Transverse colon (tissue), 4 donors: ENCODE measurements at regions not wholly inside any gene's neighbourhood (a gene's known extent, or its start where the extent isn't known, plus 50 kb on each side); places are given as distances from the start of the nearest gene placed in this dataset.

ENCODE experiments used
- DNase-seq: peaks from one replicate; pipeline ENCODE4 v3.0.0-alpha.2; 2019
- H3K27ac ChIP-seq, 4 donors: fragments of 200-600 bp; sonication (generic); 2 replicates each; pipeline ENCODE4 v1.5.1; 2016 to 2018; ENCODE audit warnings: inconsistent platforms in 4 of 4
- H3K27me3 ChIP-seq: fragments of 200-600 bp; sonication (generic); 2 replicates; pipeline ENCODE4 v1.5.1; 2017; ENCODE audit warnings: inconsistent platforms
- H3K36me3 ChIP-seq, 4 donors: fragments of 200-600 bp; sonication (generic); 2 replicates each; pipeline ENCODE4 v1.5.1; 2017 to 2019; ENCODE audit warnings: inconsistent platforms in 4 of 4
- H3K4me1 ChIP-seq, 4 donors: fragments of 200-600 bp; sonication (generic); 2 replicates each; pipeline ENCODE4 v1.5.1; 2017 to 2020; ENCODE audit warnings: inconsistent platforms in 4 of 4
- H3K4me3 ChIP-seq, 4 donors: fragments of 200-600 bp; sonication (generic); 1 replicate in 1 of 4; 2 replicates in 3 of 4; pipeline versions ENCODE4 v1.5.1 to v1.6.1; 2017 to 2019; ENCODE audit warnings: inconsistent platforms in 4 of 4
- H3K9me3 ChIP-seq, 2 donors: fragments of 200-600 bp; sonication (generic); 2 replicates each; pipeline ENCODE4 v1.5.1; 2017 to 2019; ENCODE audit warnings: inconsistent platforms in 2 of 2
- EP300 ChIP-seq: sonication (generic); formaldehyde crosslinking; IDR thresholded peaks from one replicate; pipeline ENCODE4 v1.6.1; 2017; ENCODE audit warnings: antibody characterized with exemption, low read depth
- POLR2A ChIP-seq: fragments of 450-650 bp; IDR thresholded peaks from one replicate; pipeline ENCODE4 v1.6.1; 2016; ENCODE audit warnings: antibody characterized with exemption, mild to moderate bottlenecking, moderate library complexity
- POLR2AphosphoS5 ChIP-seq, 3 donors: sonication (generic); formaldehyde crosslinking; IDR thresholded peaks; one replicate each; pipeline ENCODE4 v1.6.1; 2016; ENCODE audit warnings: antibody characterized with exemption in 3 of 3
- WGBS, 2 donors: methylation state at CpG; one replicate each; pipeline ENCODE4 v1.1.5; 2018; ENCODE audit warnings: low coverage in 1 of 2; 5-methylcytosine and 5-hydroxymethylcytosine counted together
- in situ Hi-C, 4 donors: fragments of 200-750 bp; cut with MboI; loops; one replicate each; pipeline versions ENCODE4 v1.15.0 to v1.15.1; 2017; ENCODE audit warnings: low sequenced_read_pairs in 3 of 4, low pct_ligation_motif_present in 1 of 4, low pct_unique_long_range_greater_than_20kb in 1 of 4
- intact Hi-C: fragments of 100-400 bp; cut with DNase I; formaldehyde crosslinking; loops from one replicate; pipeline ENCODE4 v1.15.1; 2023; ENCODE audit warnings: low total_unique reads
- TF ChIP-seq, protein P1 (sequence below), 5 experiments: fragments of 200-600 bp in 3 of 5; fragments of 450-650 bp in 2 of 5; sonication (generic) in 3 of 5; IDR thresholded peaks; 1 replicate in 2 of 5; 2 replicates in 3 of 5; pipeline ENCODE4 v1.5.1; 2016 to 2017; ENCODE audit warnings: antibody characterized with exemption in 5 of 5, inconsistent platforms in 3 of 5, mild to moderate bottlenecking in 2 of 5, moderate library complexity in 1 of 5

DNA sequence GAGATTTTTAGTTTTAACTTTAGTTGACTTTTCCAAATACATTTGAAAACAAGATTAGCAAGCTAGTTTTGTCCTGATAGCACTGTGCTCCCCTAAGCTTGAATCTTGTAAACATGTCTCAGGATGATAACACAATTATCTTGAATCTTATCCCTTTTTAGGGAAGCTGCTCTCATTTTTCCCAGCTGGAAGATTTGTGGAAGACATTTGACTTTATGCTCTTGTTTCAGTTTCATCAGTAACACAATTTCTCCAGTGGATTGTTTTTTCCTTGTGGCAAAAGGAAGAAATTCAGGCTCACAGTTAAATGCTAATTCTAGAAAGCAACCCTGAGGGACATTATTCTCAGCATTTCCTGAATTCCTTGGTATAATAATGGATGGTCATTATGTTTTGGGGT, 88.8 kb downstream of the CDC7 start:
- in situ Hi-C loops (no loop called here), intact Hi-C loops (no loop called here)
- DNase-seq, result no peak
- Histone ChIP-seq H3K4me3 (no peak overlapping the region), H3K4me1 (peaks cover 0 to 8% (median 2%) of the 10 kb centered on the region in 4 donors), H3K27ac (no peak overlapping the region), H3K9me3 (no peaks in the 10 kb centered on the region), H3K27me3 (no peaks in the 10 kb centered on the region), H3K36me3 (no peaks in the 10 kb centered on the region)
- TF ChIP-seq, protein P1, sequence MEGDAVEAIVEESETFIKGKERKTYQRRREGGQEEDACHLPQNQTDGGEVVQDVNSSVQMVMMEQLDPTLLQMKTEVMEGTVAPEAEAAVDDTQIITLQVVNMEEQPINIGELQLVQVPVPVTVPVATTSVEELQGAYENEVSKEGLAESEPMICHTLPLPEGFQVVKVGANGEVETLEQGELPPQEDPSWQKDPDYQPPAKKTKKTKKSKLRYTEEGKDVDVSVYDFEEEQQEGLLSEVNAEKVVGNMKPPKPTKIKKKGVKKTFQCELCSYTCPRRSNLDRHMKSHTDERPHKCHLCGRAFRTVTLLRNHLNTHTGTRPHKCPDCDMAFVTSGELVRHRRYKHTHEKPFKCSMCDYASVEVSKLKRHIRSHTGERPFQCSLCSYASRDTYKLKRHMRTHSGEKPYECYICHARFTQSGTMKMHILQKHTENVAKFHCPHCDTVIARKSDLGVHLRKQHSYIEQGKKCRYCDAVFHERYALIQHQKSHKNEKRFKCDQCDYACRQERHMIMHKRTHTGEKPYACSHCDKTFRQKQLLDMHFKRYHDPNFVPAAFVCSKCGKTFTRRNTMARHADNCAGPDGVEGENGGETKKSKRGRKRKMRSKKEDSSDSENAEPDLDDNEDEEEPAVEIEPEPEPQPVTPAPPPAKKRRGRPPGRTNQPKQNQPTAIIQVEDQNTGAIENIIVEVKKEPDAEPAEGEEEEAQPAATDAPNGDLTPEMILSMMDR (IDR thresholded peaks at IDR 0.05), result peak in 1 of 5 experiments; percentile 10
- TF ChIP-seq EP300, result no peak

DNA sequence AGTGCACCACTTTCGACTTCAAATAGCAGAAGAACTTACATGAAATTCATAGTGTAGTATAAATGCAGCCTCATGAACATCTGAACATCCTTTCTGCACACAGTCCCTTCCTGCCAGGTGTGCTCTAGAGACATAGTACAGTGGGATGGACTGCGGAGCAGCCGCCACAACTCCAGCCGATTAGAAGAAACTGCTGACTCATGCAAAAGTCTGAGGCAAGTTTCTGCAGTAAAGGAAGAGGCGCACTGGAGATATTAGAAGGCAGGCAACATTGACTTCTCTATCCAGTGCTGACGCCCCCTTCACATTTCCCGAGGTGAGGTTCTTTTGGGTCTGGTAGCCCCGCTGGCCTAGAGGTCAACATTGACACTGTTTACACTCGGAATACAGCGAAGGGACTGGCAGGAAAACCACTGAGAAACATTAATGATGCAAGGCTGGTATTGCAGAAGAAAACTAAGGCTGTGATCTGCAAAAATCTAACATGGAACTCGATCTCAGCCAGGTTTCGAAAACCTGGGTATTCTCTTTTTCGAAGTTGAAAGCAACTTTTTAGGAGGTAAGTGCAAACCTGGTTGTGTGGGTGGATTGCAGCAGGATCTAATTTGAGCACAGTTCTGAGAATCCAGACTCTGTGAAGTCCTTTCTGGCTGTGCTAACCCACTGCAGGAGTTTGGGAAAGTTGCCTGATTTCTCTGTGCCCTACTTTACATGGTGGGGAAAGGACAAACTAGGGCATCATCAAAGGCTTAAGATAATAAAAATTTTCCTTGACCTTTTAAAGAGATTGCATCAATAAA, 90.7 kb downstream of the CDC7 start:
- WGBS, 2 donors, result 70 to 74% methylated on average over 10 to 13 of the region's 13 CpGs
- DNase-seq, result no peak
- Histone ChIP-seq H3K27ac (no peak overlapping the region), H3K4me3 (no peak overlapping the region), H3K27me3 (no peaks in the 10 kb centered on the region), H3K4me1 (peaks cover 0 to 8% (median 0%) of the 10 kb centered on the region in 4 donors), H3K9me3 (no peaks in the 10 kb centered on the region), H3K36me3 (no peaks in the 10 kb centered on the region)
- intact Hi-C loops (no loop called here), in situ Hi-C loops (no loop called here)
- TF ChIP-seq, protein P1 (IDR thresholded peaks at IDR 0.05), result no peak
- TF ChIP-seq EP300, result no peak
- TF ChIP-seq POLR2A, result no peak
- no peak for TF ChIP-seq POLR2AphosphoS5 (IDR thresholded peaks at IDR 0.05)

DNA sequence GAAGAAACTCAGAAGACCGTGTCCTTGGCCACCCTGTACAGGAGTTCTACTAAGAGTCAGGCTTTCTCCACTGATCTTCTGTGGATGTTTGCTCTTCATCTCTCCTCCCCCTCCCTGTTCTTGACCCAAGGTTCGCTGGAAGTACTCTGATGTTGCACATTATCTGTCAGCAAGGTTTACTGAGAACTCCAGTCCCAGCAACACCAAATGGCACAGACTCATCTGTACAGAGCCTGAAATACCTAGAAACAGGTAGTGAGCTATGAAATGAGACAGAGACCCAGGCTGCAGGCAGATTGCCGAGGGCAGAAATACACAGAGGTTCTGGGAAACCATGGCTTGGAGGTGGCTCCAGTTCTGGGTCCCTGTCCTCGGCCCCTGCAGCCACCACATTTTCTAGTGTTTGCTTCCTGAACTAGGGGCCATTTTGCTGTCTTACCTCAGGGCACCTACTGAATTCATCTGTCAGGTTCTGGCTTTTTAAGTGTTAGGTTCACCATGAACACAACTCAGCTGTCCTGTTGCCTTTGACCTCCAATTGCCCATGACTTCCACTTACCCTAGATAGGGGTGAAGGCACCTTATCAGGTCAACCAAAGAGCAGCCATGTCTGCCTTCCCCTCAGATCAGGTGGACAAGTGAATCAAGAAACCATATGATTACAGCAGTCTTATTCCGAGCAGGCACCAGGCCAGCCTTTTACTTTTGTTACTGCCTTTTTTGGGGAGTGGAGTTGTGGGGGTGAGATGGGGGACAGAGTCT, 92.2 kb downstream of the CDC7 start:
- Histone ChIP-seq H3K4me1 (peaks cover 0 to 8% (median 0%) of the 10 kb centered on the region in 4 donors), H3K27me3 (no peaks in the 10 kb centered on the region), H3K27ac (no peak overlapping the region), H3K4me3 (no peak overlapping the region), H3K36me3 (no peaks in the 10 kb centered on the region), H3K9me3 (no peaks in the 10 kb centered on the region)
- in situ Hi-C loops, result no loop called here
- DNase-seq, result no peak
- intact Hi-C loops, result no loop called here
- TF ChIP-seq POLR2AphosphoS5 (IDR thresholded peaks at IDR 0.05), result no peak
- TF ChIP-seq, protein P1 (IDR thresholded peaks at IDR 0.05), result no peak
- 74 to 79% methylated on average over 3 to 5 of the region's 5 CpGs for WGBS, 2 donors

DNA sequence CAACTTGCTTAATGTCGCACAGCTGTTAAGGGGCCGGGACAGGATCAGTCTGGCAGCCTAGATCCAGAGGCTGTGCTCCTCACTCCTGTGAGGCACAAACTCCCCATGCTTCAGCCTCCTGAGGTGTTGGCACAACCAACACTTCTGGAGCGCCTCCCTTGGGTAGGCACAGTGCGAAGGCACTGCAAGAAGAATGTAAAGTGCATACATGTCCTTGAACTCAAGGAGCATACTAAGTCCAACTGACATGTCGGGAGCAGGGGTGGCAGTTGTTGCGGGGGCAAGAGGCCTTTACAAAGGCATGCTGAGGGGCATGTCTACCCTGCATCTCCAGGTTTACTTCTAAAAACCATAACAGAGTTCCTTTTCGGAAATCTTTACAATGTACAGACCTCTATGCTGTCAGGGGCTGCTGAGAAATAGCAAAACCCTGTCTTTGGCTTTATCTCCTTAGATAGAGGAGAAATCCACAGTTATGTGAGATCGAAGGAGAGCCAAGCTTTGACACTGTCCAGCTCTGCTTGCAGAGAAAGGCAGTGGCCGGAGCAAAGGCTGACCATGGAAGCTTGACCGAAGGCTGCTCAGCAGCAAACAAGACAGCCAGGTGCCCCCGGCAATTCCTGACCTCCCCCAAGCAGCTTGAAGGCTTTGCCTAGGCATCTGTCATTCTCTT, 93.9 kb downstream of the CDC7 start:
- in situ Hi-C loops, result no loop called here
- no peak overlapping the region for H3K27ac ChIP-seq
- no peak for TF ChIP-seq POLR2A
- TF ChIP-seq, protein P1 (IDR thresholded peaks at IDR 0.05), result no peak
- TF ChIP-seq POLR2AphosphoS5 (IDR thresholded peaks at IDR 0.05), result no peak
- no peak for TF ChIP-seq EP300

More for the DNA sequence above, 93.9 kb downstream of the CDC7 start:
- intact Hi-C loops, result no loop called here
- no peak for DNase-seq
- Histone ChIP-seq H3K9me3 (no peaks in the 10 kb centered on the region), H3K36me3 (no peaks in the 10 kb centered on the region), H3K27me3 (no peaks in the 10 kb centered on the region), H3K4me1 (peaks cover 0 to 8% (median 0%) of the 10 kb centered on the region in 4 donors), H3K4me3 (no peak overlapping the region)
- WGBS, 2 donors, result 81 to 83% methylated on average over 1 to 11 of the region's 11 CpGs
